HG02970 (cell line): ENCODE measurements at regions not wholly inside any gene's neighbourhood (a gene's known extent, or its start where the extent isn't known, plus 50 kb on each side); places are given as distances from the start of the nearest gene placed in this dataset.

ENCODE experiments used
- ATAC-seq: cut with Tn5 transposase; IDR thresholded peaks from one replicate; pipeline ENCODE4 v1.9.1; 2021; ENCODE audit warnings: mild to moderate bottlenecking, moderate library complexity, moderate number of reproducible peaks; ENCODE audit not compliant: unreplicated experiment, low FRiP score

DNA sequence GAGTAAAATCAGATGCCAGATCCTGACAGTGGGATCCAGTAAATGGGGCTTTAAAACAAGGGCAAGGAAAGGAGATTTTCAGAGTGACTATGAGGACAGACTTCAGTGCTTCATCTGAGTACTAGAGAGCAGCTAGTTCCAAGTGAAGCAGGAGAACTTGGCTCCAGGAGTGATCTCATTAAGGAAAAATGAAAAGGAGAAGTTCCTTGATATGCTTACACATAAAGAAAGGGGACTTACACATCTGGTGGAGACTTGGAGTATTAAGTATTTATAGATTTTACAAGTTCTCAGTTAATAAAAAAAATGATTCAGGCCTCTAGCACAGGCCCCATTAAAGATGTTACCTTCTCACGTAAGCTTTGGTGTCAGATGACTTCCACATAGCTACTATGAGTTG lies 105.8 kb downstream of the ICOS start:
- no peak for ATAC-seq

GRCh38 chr2:204046145-204046544 lies 109.6 kb downstream of the ICOS start:
- no peak for ATAC-seq

DNA sequence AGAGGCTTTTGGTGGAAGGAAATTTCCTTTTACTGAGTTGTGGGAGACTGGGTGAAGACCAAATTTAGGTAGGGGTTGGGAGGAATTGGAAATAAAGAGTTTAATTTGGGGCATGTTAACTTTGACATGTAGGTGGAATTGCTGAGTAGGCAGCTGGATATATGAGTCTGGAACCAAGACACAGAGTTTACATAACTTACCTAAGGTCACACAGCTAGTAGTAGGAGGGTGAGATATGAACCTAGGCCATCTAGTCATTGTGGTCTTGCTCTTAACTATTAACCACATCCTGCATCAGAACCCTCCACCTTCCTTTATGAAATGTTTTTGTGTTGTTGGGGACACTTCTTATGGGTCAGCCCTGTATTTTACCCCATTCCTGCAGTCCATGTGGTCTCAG lies 113.1 kb downstream of the ICOS start:
- ATAC-seq = peak; percentile 59

- ATAC-seq = no peak
Measured at GRCh38 chr2:204050681-204051080, 114.1 kb downstream of the ICOS start.

- ATAC-seq = no peak
Measured at GRCh38 chr2:204051476-204051875, 114.9 kb downstream of the ICOS start.

DNA sequence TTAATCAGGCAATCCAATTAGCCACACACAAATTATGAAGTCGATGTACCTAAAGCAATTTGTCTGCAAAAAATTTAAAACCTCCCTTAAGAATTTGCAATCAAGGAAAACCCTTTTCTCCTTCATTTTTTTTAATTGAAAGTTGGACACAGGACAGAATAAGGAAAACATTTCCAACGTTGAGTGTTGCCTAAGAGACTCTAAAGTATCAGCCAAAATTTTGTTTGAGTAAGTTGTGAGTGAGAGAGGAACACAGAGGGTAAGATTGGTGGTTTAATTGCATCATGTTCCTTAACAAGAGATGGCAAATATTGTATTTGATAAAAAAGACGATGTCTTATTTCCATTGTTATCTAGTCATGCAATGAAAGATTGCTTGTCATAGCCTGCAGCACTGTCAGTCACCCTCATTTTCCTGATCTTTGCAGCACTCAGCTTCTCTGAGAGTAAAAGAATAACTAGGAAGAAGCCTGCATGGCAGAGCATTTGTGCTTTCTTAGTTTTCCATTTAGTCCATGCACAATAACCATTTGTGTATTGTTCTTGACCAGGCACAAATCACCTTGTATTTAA lies 115.5 kb downstream of the ICOS start:
- no peak for ATAC-seq

DNA sequence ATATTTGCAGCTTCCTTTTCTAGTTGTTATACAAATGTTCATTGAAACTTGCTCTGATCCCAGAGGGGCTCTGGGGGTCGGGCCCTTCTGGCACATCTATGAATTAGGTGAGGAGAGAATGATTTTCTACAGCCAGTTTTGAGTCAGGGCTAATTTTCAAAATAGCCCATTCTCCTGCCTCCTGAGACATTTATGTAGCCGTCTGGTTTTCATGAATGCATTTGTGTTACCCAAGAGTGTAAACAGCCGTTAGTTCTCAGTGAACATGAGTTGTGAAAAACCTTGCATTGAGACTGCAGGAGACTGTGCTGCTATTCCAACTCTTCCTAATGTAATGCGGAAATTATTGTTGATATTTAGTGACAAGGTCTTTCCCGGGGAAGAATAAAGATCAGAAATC lies 122.5 kb downstream of the ICOS start:
- no peak for ATAC-seq

- no peak for ATAC-seq
Measured at GRCh38 chr2:204060841-204061240, 124.3 kb downstream of the ICOS start.

- ATAC-seq = no peak
Measured at GRCh38 chr2:204061241-204061640, 124.7 kb downstream of the ICOS start.

DNA sequence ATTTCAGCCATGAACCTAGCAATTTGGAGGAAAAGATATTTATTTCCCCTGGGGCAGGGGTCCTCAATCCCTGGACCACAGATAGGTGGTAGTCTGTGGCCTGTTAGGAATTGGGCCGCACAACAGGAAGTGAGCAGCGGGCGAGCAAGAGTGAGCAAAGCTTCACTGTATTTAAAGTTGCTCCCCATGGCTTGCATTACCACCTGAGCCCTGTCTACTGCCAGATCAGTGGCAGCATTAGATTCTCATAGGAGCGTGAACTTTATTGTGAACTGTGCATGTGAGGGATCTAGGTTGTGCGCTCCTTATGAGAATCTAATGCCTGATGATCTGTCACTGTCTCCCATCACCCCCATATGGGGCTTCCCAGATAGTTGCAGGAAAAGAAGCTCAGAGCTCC lies 127.6 kb downstream of the ICOS start:
- no peak for ATAC-seq

- no peak for ATAC-seq
Measured at GRCh38 chr2:204065566-204065965, 129.0 kb downstream of the ICOS start.

- ATAC-seq = no peak
Measured at GRCh38 chr2:204066051-204066450, 129.5 kb downstream of the ICOS start.

GRCh38 chr2:204069804-204070203 lies 133.2 kb downstream of the ICOS start:
- no peak for ATAC-seq

DNA sequence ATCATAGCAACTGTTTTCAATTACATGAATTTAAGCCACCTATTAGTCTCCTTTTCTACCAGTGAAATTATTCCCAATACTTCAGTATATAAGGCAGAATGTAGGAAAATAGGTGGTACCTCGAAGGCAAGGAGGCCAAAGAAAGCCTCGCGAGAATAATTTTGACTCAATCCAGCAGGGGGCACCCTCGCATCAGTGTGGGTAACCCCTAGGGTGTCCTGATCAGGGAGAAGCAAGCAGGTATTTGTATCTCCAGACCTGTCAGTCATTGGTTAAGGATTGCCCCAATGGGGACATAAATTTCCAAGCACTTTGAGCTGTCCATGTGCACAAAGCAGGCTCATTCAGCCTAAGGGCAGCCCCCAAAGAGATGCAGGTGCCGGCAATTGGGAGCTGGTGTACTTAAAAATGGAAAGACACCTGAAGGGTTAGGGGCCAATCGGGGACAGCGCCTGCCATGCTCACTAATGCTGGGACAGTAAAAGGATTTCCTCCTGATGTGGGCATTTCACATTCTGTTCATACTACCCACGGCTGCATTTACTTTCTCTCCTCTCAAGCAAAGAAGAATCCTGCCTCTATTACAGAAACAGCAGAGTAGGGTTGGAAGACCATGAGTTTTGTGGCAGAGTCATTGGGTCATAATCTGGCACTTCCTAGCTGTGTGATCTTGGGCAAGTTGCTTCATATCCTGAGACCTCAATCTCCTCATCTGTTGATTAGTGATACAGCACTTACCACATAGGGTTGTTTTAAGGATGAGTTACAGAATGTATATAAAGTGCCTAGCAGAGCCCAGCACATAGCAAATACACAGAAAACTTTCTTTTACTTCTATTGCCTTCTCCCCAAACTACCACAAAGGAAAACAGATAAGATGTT lies 136.1 kb downstream of the ICOS start:
- no peak for ATAC-seq

DNA sequence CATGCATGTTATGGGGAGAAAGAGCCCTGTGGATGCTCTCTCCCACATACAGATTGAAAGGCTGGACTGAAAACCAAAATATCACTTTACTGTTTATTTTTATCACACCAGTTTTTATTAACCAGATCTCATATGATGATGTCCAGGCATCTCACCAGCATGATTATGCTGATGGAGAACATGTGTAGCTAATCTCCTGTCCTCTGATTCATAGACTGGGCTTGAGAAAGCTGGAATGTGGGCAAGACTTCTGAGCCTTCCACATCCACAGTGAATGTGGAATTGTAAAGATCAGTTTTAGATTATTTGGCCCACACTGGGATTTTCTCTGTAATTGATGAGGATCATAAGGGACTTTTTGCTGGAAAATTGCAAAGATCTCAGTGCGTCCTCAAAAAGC lies 137.9 kb downstream of the ICOS start:
- ATAC-seq = no peak

- no peak for ATAC-seq
Measured at GRCh38 chr2:204078003-204078698, 141.6 kb downstream of the ICOS start.

GRCh38 chr2:204081487-204082425 lies 145.2 kb downstream of the ICOS start:
- ATAC-seq = no peak

- ATAC-seq = no peak
Measured at GRCh38 chr2:204086167-204086566, 149.6 kb downstream of the ICOS start.

DNA sequence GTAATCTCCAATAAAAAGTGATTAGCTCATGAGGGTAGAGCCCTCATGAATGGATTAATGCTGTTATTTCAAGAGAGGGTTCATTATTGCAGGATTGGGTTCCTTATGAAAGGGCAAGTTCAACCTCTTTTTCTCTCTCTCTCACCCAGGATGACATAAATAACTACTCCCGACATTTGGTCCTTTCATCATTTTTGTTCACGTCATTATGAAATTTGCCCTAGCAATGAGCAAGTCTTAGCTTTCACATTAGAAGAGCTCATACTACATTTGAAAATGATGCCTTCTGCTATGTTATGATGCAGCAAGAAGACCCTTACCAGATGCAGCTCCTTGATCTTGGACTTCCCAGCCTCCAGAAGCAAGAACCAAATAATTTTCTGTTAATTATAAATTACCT lies 152.5 kb downstream of the ICOS start:
- no peak for ATAC-seq

DNA sequence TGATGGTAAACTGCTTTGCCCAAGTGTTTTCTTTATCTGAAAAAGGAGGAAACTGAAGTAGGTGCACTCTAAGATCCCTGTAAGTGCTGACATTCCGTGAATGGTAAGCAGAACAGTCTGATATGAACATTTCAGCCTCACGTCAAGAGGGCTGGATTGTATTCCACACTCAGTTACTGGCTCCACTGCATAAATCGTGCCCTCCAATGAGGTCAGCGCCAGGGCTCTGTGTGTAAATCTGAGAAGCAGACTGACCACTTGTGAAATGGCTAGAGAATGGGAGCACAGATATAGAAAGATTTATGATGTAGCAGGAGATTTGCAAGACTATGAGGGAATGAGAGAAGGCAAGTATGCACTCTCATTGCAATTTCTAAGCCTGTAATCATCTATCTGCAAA lies 153.0 kb downstream of the ICOS start:
- ATAC-seq = no peak
